Breast epithelium (tissue), 4 donors: ENCODE measurements at regions not wholly inside any gene's neighbourhood (a gene's known extent, or its start where the extent isn't known, plus 50 kb on each side); places are given as distances from the start of the nearest gene placed in this dataset.

Experiments
- DNase-seq, 2 donors: peaks; one replicate each; pipeline ENCODE4 v3.0.0-alpha.2; 2019; ENCODE audit warnings: low spot score in 2 of 2
- H3K27ac ChIP-seq, 2 donors: fragments of 200-600 bp; sonication (generic) in 1 of 2; one replicate each; pipeline ENCODE4 v1.5.1; 2016 to 2019; ENCODE audit warnings: mild to moderate bottlenecking in 1 of 2
- H3K27me3 ChIP-seq, 2 donors: fragments of 200-600 bp; sonication (generic) in 1 of 2; one replicate each; pipeline versions ENCODE4 v1.5.1 to v1.6.0; 2017 to 2019; ENCODE audit warnings: control low read depth in 1 of 2, mild to moderate bottlenecking in 1 of 2
- H3K36me3 ChIP-seq: fragments of 200-600 bp; one replicate; pipeline ENCODE4 v1.5.1; 2019
- H3K4me1 ChIP-seq, 2 donors: fragments of 200-600 bp; sonication (generic); one replicate each; pipeline ENCODE4 v1.5.1; 2016 to 2019; ENCODE audit warnings: control low read depth in 1 of 2
- H3K4me3 ChIP-seq, 3 donors: fragments of 200-600 bp; sonication (generic); 1 replicate in 2 of 3; 2 replicates in 1 of 3; pipeline ENCODE4 v1.5.1; 2016 to 2019; ENCODE audit warnings: mild to moderate bottlenecking in 3 of 3, moderate library complexity in 2 of 3
- H3K9me3 ChIP-seq, 2 donors: fragments of 200-600 bp; sonication (generic) in 1 of 2; one replicate each; pipeline ENCODE4 v1.5.1; 2016 to 2019; ENCODE audit warnings: control low read depth in 1 of 2
- CTCF ChIP-seq, 3 donors: fragments of 450-650 bp; IDR thresholded peaks; one replicate each; pipeline ENCODE4 v1.5.1; 2016 to 2017; ENCODE audit warnings: antibody characterized with exemption in 3 of 3, mild to moderate bottlenecking in 3 of 3, moderate library complexity in 3 of 3
- POLR2A ChIP-seq: fragments of 450-650 bp; IDR thresholded peaks from one replicate; pipeline ENCODE4 v1.6.1; 2016; ENCODE audit warnings: antibody characterized with exemption, mild to moderate bottlenecking, moderate library complexity
- POLR2AphosphoS5 ChIP-seq, 3 donors: sonication (generic); formaldehyde crosslinking; IDR thresholded peaks; one replicate each; pipeline ENCODE4 v1.6.1; 2017; ENCODE audit warnings: antibody characterized with exemption in 3 of 3
- intact Hi-C: fragments of 100-400 bp; cut with DNase I; formaldehyde crosslinking; loops from one replicate; pipeline ENCODE4 v1.15.1; 2023; ENCODE audit warnings: low total_unique reads

- Histone ChIP-seq H3K4me3 (no peak overlapping the region), H3K9me3 (no peaks in the 10 kb centered on the region), H3K4me1 (no peaks in the 10 kb centered on the region), H3K36me3 (no peaks in the 10 kb centered on the region), H3K27me3 (no peaks in the 10 kb centered on the region), H3K27ac (no peak overlapping the region)
- no peak for TF ChIP-seq POLR2AphosphoS5 (IDR thresholded peaks at IDR 0.05)
- TF ChIP-seq CTCF (IDR thresholded peaks at IDR 0.05), result no peak
- no peak for DNase-seq
- intact Hi-C loops, result no loop called here
These were observed 93.7 kb upstream of the MRPS30 start for GRCh38 chr5:44714871-44715561.

- no peaks in the 10 kb centered on the region for H3K36me3 ChIP-seq
- no peak overlapping the region for H3K4me3 ChIP-seq
- TF ChIP-seq POLR2A, result no peak
- no peak for TF ChIP-seq CTCF (IDR thresholded peaks at IDR 0.05)
- DNase-seq, result no peak
- no peaks in the 10 kb centered on the region for H3K9me3 ChIP-seq
- intact Hi-C loops, result no loop called here
- H3K27ac ChIP-seq, result no peak overlapping the region
- H3K27me3 ChIP-seq, result no peaks in the 10 kb centered on the region
- no peaks in the 10 kb centered on the region for H3K4me1 ChIP-seq
These were observed 95.3 kb upstream of the MRPS30 start for GRCh38 chr5:44713446-44713845.

GRCh38 chr5:44711901-44712300 lies 96.8 kb upstream of the MRPS30 start:
- H3K9me3 ChIP-seq, result no peaks in the 10 kb centered on the region
- no peak overlapping the region for H3K4me3 ChIP-seq
- no peak overlapping the region for H3K27ac ChIP-seq
- no peak for TF ChIP-seq POLR2AphosphoS5 (IDR thresholded peaks at IDR 0.05)
- no peak for TF ChIP-seq POLR2A
- no peak for TF ChIP-seq CTCF (IDR thresholded peaks at IDR 0.05)
- H3K4me1 ChIP-seq, result no peaks in the 10 kb centered on the region
- DNase-seq, result no peak
- no peaks in the 10 kb centered on the region for H3K36me3 ChIP-seq
- no peaks in the 10 kb centered on the region for H3K27me3 ChIP-seq
- intact Hi-C loops, result no loop called here

- intact Hi-C loops, result no loop called here
- Histone ChIP-seq H3K4me3 (no peak overlapping the region), H3K27me3 (no peaks in the 10 kb centered on the region), H3K27ac (no peak overlapping the region), H3K4me1 (no peaks in the 10 kb centered on the region), H3K9me3 (no peaks in the 10 kb centered on the region), H3K36me3 (no peaks in the 10 kb centered on the region)
- TF ChIP-seq CTCF (IDR thresholded peaks at IDR 0.05) (no peak), POLR2A (no peak), POLR2AphosphoS5 (IDR thresholded peaks at IDR 0.05) (no peak)
- no peak for DNase-seq
These were observed 100.1 kb upstream of the MRPS30 start for GRCh38 chr5:44708602-44709001.

GRCh38 chr5:44707721-44708120 lies 101.0 kb upstream of the MRPS30 start:
- H3K27ac ChIP-seq, result no peak overlapping the region
- H3K4me1 ChIP-seq, result no peaks in the 10 kb centered on the region
- no peaks in the 10 kb centered on the region for H3K27me3 ChIP-seq
- no peak overlapping the region for H3K4me3 ChIP-seq
- DNase-seq, result no peak
- no peaks in the 10 kb centered on the region for H3K36me3 ChIP-seq
- intact Hi-C loops, result no loop called here
- H3K9me3 ChIP-seq, result no peaks in the 10 kb centered on the region
- TF ChIP-seq CTCF (IDR thresholded peaks at IDR 0.05), result no peak
- TF ChIP-seq POLR2AphosphoS5 (IDR thresholded peaks at IDR 0.05), result no peak
